ENCODE measurements at regions not wholly inside any gene's neighbourhood (a gene's known extent, or its start where the extent isn't known, plus 50 kb on each side); places are given as distances from the start of the nearest gene placed in this dataset.

DNA sequence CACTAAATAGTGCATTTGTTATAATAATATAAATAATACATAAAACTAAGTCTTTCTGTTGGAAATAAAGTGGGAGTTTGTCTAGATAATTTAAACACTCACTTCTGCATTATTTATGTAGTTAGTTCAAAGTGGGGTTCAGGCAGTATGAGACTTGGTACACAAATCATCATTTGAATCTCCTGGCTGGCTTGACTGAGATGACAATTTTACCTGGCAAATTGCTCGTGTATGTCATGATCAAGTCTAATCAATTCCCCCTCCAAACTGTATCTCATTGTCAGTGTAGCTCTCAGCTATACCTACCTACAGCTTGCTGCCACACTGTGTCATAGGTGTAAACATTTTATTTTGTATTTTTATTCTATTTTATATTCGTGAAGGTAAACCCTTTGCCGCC lies 563.4 kb upstream of the TENM3 start:
- TF ChIP-seq POLR2A (IDR thresholded peaks at IDR 0.05) (no peak), POLR2AphosphoS5 (IDR thresholded peaks at IDR 0.05) (no peak)
- TF ChIP-seq, protein P1, sequence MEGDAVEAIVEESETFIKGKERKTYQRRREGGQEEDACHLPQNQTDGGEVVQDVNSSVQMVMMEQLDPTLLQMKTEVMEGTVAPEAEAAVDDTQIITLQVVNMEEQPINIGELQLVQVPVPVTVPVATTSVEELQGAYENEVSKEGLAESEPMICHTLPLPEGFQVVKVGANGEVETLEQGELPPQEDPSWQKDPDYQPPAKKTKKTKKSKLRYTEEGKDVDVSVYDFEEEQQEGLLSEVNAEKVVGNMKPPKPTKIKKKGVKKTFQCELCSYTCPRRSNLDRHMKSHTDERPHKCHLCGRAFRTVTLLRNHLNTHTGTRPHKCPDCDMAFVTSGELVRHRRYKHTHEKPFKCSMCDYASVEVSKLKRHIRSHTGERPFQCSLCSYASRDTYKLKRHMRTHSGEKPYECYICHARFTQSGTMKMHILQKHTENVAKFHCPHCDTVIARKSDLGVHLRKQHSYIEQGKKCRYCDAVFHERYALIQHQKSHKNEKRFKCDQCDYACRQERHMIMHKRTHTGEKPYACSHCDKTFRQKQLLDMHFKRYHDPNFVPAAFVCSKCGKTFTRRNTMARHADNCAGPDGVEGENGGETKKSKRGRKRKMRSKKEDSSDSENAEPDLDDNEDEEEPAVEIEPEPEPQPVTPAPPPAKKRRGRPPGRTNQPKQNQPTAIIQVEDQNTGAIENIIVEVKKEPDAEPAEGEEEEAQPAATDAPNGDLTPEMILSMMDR (IDR thresholded peaks at IDR 0.05 in 8 of 11, conservative IDR thresholded peaks at IDR 0.05 in 3 of 11): no peak

DNA sequence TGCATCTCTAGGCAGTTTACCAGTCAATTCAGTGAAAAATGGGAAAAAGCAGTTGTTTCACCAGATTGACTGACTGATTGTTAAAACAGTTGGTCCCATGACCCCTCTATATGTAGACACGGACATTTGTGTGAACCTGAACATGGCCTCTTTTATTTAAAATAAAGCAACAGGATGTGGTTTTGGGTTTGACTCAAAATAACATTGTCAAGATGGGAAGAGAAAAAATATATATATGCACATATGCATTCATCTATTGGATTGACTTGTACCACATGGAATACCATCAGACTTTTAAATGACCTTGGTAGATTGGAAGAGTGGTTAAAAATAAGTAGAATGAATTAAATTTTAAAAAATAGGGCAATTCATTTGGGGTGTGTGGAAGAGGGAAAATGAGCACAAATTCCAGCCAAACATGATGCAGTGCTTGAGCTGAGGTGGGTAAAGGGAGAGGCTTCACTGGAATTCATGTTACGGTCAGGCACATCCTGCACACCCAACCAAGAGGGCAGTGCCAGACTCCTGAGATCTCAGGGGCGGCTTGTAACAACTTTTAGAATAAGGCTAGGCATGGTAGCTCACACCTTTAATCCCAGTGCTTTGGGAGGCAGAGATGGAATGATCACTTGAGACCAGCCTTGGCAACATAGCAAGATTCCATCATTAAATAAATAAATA lies 560.7 kb upstream of the TENM3 start:
- no peaks in the 10 kb centered on the region for H3K4me1 ChIP-seq
- WGBS, 5 donors: 62 to 69% (median 64%) methylated on average over 3 of the region's 3 CpGs
- H3K9me3 ChIP-seq: no peaks in the 10 kb centered on the region
- no peaks in the 10 kb centered on the region for H3K36me3 ChIP-seq
- H3K4me3 ChIP-seq: no peak overlapping the region
- intact Hi-C loops (cut with DNase I; ENCODE audit: low total_unique reads): no loop called here
- no peak for DNase-seq
- TF ChIP-seq, protein P1 (IDR thresholded peaks at IDR 0.05 in 8 of 11, conservative IDR thresholded peaks at IDR 0.05 in 3 of 11): no peak
- no peak overlapping the region for H3K27ac ChIP-seq
- no peaks in the 10 kb centered on the region for H3K27me3 ChIP-seq (replicated peaks in 1 of 7)

More for the DNA sequence above, 563.4 kb upstream of the TENM3 start:
- WGBS, 5 donors: 72 to 87% (median 81%) methylated on average over 3 of the region's 3 CpGs
- Histone ChIP-seq H3K4me3 (no peak overlapping the region), H3K36me3 (no peaks in the 10 kb centered on the region), H3K27me3 (replicated peaks in 1 of 7) (no peaks in the 10 kb centered on the region), H3K27ac (no peak overlapping the region), H3K4me1 (no peaks in the 10 kb centered on the region), H3K9me3 (no peaks in the 10 kb centered on the region)
- intact Hi-C loops (cut with DNase I; ENCODE audit: low total_unique reads): no loop called here
- no peak for DNase-seq

DNA sequence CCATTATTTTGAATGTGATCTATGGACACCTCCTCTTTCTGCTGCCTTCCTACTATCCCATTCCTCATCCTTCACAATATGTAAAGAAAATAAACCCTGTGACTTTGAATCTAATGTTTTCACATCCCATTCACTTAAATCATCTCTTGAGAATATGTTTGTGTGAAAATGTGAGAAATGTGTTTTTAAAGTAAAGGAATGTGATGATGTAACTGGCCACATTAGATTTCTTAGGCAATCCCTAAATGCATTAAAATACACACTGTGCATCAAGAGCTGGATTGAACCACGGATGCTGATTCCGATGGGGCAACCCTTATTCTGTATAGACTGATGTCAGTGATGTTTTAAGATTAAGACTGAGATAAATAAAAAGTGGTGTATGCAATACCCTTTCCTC lies 558.9 kb upstream of the TENM3 start:
- intact Hi-C loops (cut with DNase I; ENCODE audit: low total_unique reads): no loop called here
- WGBS, 5 donors: 81 to 93% (median 86%) methylated on average over 2 of the region's 2 CpGs
- no peak overlapping the region for H3K4me3 ChIP-seq
- H3K36me3 ChIP-seq: no peaks in the 10 kb centered on the region
- H3K9me3 ChIP-seq: no peaks in the 10 kb centered on the region
- no peak for DNase-seq
- no peaks in the 10 kb centered on the region for H3K4me1 ChIP-seq
- no peak for TF ChIP-seq POLR2A (IDR thresholded peaks at IDR 0.05)
- TF ChIP-seq, protein P1 (IDR thresholded peaks at IDR 0.05 in 8 of 11, conservative IDR thresholded peaks at IDR 0.05 in 3 of 11): no peak
- TF ChIP-seq POLR2AphosphoS5 (IDR thresholded peaks at IDR 0.05): no peak
- no peak overlapping the region for H3K27ac ChIP-seq
- H3K27me3 ChIP-seq (replicated peaks in 1 of 7): no peaks in the 10 kb centered on the region

DNA sequence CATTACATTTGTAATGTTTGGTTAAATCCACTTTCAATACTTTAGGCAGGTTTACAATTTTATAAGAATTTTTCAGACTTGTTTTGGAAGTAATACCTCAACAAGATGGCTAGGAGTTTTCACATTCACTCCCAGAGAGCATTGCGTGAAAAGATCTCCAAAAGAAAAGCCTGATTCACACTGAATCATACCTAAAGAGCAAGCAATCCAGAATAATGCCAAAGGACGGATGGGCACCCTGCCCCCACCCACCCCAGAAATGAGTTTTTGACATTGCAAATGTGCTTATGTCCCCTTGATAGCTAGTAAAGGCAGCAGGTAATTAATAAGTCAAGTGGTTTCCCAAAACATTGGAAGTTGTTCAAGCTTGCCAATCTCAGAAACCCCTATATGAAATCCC lies 557.7 kb upstream of the TENM3 start:
- H3K36me3 ChIP-seq: no peaks in the 10 kb centered on the region
- 83 to 96% (median 88%) methylated on average over 2 of the region's 2 CpGs for WGBS, 5 donors
- H3K27me3 ChIP-seq (replicated peaks in 1 of 7): no peaks in the 10 kb centered on the region
- TF ChIP-seq, protein P1 (IDR thresholded peaks at IDR 0.05 in 8 of 11, conservative IDR thresholded peaks at IDR 0.05 in 3 of 11): no peak
- TF ChIP-seq POLR2AphosphoS5 (IDR thresholded peaks at IDR 0.05) (no peak), POLR2A (IDR thresholded peaks at IDR 0.05) (no peak)
- H3K4me1 ChIP-seq: no peaks in the 10 kb centered on the region
- intact Hi-C loops (cut with DNase I; ENCODE audit: low total_unique reads): no loop called here
- H3K4me3 ChIP-seq: no peak overlapping the region
- no peaks in the 10 kb centered on the region for H3K9me3 ChIP-seq
- no peak overlapping the region for H3K27ac ChIP-seq
- DNase-seq: no peak
